CD1c-positive myeloid dendritic cell (primary cell): ENCODE measurements at regions not wholly inside any gene's neighbourhood (a gene's known extent, or its start where the extent isn't known, plus 50 kb on each side); places are given as distances from the start of the nearest gene placed in this dataset.

ENCODE experiments used
- DNase-seq: peaks from one replicate; pipeline ENCODE4 v3.0.0-alpha.2; 2016; ENCODE audit errors: extremely low spot score

DNA sequence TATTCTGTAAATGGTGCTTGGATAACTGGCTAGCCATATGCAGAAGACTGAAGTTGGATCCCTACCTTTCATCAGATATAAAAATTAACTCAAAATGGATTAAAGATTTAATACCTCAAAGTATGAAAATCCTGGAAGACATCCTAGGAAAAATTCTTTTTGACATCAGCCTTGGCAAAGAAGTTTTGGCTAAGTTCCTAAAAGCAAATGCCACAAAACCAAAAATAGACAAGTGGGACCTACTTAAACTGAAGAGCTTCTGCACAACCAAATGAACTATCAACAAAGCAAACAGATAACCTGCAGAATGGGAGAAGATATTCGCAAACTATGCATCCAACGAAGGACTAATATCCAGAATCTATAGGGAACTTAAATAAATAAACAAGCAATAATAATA is 60.3 kb upstream of the RIPPLY2 start:
- no peak for DNase-seq

DNA sequence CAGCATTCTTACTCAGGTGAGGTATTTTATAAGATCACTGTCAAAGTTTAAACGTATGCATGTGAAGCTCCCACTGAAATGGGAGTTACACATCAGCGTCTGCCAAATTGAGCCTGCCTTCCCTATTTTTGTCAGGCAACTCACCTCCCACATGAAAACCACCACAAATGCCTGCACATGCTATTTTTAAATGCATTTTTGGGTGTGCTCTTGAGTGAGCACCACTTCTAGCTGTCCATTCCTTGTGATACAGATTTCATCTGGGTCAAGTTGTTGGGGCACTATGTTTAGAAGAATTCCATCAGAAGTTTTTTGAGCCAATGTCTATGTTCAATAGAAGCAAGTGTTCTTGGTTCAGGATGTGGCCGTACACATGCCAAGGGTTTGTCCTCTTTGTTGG is 71.7 kb upstream of the RIPPLY2 start:
- no peak for DNase-seq

DNA sequence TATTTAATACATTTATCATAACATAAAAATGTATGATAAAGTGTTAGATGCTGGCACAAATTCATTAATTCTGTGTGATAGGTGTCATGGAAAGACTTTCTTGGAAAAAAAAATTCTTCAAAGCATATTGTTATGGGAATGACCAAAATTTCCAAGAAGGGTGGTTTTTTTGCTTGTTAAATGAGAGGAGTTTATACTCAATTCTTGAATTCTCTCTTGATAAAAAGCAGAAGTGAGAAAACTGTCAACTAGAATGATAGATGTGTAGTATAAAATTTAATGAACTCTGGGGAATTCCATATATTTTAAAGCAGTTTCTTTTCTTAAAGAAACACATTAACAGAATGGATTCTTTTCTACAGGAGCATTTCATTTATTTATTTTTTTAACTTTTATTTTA is 62.0 kb upstream of the SNAP91 start:
- no peak for DNase-seq

GRCh38 chr6:83769413-83769812 is 60.5 kb upstream of the SNAP91 start:
- no peak for DNase-seq

DNA sequence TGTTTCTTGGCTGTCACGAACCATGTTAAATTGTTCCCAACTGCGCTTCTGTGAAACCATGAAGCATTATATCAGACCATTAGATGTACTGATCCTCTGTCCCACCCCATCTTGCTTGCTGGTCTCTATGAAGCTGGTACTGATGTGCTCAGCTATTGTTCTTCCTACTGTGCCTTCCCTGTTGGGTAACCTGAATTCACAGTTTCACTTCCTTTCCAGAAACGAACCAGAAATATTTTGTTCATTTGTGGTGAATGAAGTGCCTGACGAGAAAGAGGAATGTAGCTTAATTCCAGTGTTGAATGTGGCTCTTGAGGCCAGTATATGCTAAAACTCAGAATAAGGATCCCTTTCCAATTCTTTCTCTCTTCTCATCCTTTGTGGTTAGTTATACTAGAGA is 58.1 kb upstream of the SNAP91 start:
- DNase-seq = peak; percentile 7
